CD4-positive, alpha-beta T cell treated with Interleukin-12 subunit alpha and Interleukin-12 subunit beta, for 1 hour (primary cell): ENCODE measurements at regions not wholly inside any gene's neighbourhood (a gene's known extent, or its start where the extent isn't known, plus 50 kb on each side); places are given as distances from the start of the nearest gene placed in this dataset.
"Not testable (repeated sequence)": the region's sequence is repeated elsewhere in the genome, so short reads cannot be mapped to it uniquely, and the experiment has no call there.

Experiments used
- DNase-seq: peaks from one replicate; pipeline ENCODE4 v3.0.0-alpha.2; 2020

DNA sequence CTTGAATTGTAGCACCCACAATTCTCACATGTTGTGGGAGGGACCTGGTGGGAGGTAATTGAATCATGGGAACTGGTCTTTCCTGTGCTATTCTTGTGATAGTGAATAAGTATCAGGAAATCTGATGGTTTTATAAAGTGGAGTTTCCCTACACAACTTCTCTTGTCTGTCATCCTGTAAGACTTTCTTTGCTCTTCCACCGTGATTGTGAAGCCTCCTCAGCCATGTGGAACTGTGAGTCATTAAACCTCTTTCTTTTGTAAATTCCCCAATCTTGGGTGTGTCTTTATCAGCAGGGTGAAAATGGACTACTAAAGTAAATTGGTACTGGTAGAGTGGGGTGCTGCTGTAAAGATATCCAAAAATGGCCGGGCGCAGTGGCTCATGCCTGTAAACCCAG lies 215.6 kb downstream of the LIG4 start:
- DNase-seq: no peak

GRCh38 chr13:107994137-107994536 lies 221.2 kb downstream of the LIG4 start:
- DNase-seq: no peak

- no peak for DNase-seq
Measured at GRCh38 chr13:107993239-107993949, 221.9 kb downstream of the LIG4 start.

GRCh38 chr13:107992542-107992941 lies 222.8 kb downstream of the LIG4 start:
- DNase-seq: no peak

- DNase-seq: no peak
Measured at GRCh38 chr13:107977071-107977574, 238.2 kb downstream of the LIG4 start.

GRCh38 chr13:107976628-107977027 lies 238.7 kb downstream of the LIG4 start:
- no peak for DNase-seq

GRCh38 chr13:107974409-107974808 lies 240.9 kb downstream of the LIG4 start:
- no peak for DNase-seq

GRCh38 chr13:107969546-107969945 lies 245.8 kb downstream of the LIG4 start:
- DNase-seq: no peak

- DNase-seq: no peak
Measured at GRCh38 chr13:107968470-107968869, 246.9 kb downstream of the LIG4 start.

DNA sequence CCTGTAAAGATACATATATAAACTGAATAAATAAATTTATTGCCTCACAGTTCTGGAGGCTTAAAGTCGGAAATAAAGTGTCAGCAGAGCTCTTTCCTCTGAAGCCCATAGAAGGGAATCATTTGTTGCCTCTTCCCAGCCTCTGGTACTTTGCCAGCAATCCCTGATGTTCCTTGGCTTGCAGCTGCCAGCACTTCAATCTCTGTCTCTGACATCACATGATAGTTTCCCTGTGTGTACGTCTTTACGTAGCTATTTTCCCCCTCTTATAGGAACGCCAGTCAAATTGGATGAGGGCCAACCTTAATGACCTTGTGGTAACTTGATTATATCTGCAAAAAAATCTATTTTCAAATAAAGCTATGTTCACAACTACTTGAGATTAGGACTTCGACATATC lies 250.9 kb downstream of the LIG4 start:
- no peak for DNase-seq

- no peak for DNase-seq
Measured at GRCh38 chr13:107961849-107962608, 253.3 kb downstream of the LIG4 start.

- no peak for DNase-seq
Measured at GRCh38 chr13:107960301-107960700, 255.0 kb downstream of the LIG4 start.

DNA sequence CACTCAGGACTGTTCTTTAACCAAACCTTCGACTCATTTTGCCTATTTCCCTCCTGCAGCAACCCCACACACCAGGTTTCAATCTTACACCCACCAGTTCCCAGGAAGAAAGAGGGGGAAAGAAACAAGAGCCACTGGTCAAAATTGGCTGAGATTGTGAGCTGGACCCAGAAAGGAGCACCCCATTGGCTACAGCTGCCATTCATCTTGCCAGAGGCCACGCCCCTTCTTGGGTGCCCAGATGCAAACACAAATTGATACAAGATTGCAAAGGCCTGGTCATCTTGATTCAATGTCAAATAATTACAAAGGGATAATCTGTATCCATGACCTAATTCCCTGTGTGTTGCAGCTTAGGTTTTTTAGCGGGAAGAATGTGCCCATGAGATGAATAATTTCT lies 258.4 kb downstream of the LIG4 start:
- DNase-seq: no peak

DNA sequence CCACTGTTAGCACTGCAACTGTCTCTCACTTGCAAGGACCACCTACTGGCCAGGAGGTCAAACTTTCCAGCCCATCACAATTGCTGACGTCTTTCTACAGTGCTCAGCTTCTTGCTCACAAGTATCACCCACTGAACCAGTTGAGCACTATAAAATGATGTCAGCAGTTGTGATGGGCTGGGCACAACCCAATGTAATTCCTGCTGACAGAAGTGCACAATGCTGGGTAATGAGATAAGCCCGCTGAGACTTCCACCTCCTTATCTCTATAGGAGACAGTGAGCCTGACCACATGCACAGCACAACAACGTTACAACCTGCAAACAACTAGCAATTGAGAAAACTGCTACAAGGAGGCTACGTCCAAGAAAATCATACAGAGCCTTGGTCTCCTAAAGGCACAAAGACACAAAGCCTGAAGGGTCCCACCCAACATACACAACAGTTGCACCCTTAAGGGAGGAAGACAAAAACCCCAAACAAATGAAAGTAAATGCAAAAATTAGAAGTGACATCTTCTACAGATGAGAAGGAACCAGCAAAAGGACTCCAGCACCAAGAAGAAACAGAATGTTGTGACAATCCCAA lies 273.2 kb downstream of the LIG4 start:
- DNase-seq: no peak

GRCh38 chr13:107941345-107942029 lies 273.8 kb downstream of the LIG4 start:
- no peak for DNase-seq

GRCh38 chr13:107937848-107938247 lies 277.5 kb downstream of the LIG4 start:
- DNase-seq: no peak

DNA sequence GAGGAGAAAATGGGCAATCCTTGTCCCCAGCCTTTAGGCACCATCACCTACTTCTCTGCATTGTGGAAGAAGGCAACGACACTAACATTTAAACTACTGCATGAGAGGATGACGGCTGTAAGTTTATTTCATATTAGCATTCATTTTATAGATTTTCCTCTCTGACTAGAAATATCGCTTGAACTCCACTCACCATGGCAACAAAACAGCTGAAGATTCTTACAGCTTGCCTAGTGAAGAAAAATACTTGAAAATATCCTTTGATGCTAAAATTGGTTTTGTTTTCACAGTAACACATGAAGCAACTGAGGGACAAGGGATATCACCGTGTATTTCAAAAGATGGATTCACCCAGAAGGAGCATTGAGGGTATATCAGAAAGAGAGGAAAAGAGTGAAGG lies 284.3 kb downstream of the LIG4 start:
- DNase-seq: no peak

DNA sequence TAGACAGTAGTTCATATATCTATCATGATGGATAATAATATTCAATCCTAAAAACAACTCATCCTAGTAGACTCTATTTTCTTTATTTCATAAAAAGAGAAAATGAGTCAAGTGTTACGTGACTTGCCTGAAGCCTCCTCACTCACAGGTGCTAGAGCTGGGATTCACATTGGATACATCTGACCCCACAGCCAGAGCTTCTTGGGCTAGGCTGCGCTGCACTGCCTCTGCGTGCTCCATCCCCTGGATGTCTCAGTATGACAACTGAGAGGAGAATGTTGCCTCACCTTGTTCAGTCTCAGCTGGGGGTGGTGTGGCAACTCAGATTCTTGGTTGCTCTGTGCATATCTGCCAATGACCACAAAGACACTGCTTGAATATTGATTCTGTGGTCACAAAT lies 286.6 kb downstream of the LIG4 start:
- DNase-seq: no peak

DNA sequence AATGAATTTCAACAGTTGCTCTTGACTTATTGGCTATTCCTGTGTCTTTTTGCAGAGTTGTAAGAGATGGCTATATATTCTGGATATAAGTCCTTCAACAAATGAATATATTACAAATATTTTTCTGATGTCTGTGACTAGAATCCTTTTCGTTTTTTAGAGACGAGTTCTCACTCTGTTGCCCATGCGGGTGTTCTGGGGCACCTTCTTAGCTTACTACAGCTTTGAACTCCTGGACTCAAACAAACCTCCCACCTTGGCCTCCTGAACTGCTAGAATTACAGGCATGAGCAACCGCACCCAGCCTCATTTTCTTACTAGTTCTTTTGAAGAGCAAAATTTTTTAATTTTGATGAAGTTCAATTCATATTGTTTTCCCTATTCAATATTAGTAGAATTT lies 287.8 kb downstream of the LIG4 start:
- no peak for DNase-seq

- not testable (repeated sequence) for DNase-seq
Measured at GRCh38 chr13:107926515-107926914, 288.8 kb downstream of the LIG4 start.

DNA sequence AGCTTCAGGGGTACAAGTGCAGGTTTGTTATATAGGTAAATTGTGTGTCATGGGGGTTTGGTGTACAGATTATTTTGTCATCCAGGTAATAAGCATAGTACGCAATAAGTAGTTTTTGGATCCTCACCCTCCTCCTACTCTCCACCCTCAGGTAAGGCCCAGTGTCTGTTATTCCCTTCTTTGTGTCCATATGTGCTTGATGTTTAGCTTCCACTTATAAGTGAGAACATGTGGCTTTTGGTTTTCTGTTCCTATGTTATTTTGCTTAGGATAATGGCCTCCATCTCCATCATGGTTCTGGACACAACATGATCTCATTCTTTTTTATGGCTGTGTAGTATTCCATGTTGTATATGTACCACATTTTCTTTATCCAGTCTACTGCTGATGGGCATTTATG lies 298.4 kb downstream of the LIG4 start:
- not testable (repeated sequence) for DNase-seq

GRCh38 chr13:107912745-107913144 lies 302.6 kb downstream of the LIG4 start:
- no peak for DNase-seq

GRCh38 chr13:107907065-107907805 lies 308.1 kb downstream of the LIG4 start:
- no peak for DNase-seq
